SK-N-SH (cell line): ENCODE measurements at regions not wholly inside any gene's neighbourhood (a gene's known extent, or its start where the extent isn't known, plus 50 kb on each side); places are given as distances from the start of the nearest gene placed in this dataset.

Experiments used
- CTCF ChIA-PET: fragments of 300-600, 350-600 bp; formaldehyde crosslinking; extraction: SDS; loops from one replicate; lab custom pipeline; 2021; lab: Yijun Ruan, JAX
- POLR2A ChIA-PET: fragments of 350-600 bp; sonication (Branson Sonifier 250); formaldehyde crosslinking; extraction: SDS; loops from one replicate; lab custom pipeline; 2020; ENCODE audit warnings: antibody characterized with exemption, inconsistent platforms; lab: Yijun Ruan, JAX
- DNase-seq: peaks from one replicate; pipeline ENCODE4 v3.0.0; 2012
- H2AFZ ChIP-seq: fragments of 200-600 bp; sonication (generic); 2 replicates; pipeline ENCODE4 v1.8.1; 2016; ENCODE audit warnings: antibody characterized with exemption, mild to moderate bottlenecking, low read depth
- H3F3A ChIP-seq: fragments of 200-600 bp; sonication (generic); replicated peaks from 2 replicates; pipeline ENCODE3; 2016; ENCODE audit warnings: antibody characterized with exemption, mild to moderate bottlenecking; ENCODE audit not compliant: insufficient read depth
- H3K27ac ChIP-seq, 2 experiments: fragments of 200-500 bp in 1 of 2; fragments of 200-600 bp in 1 of 2; sonication (Bioruptor generic) in 1 of 2; sonication (generic), shearing (Covaris generic) in 1 of 2; 2 replicates each; pipeline versions ENCODE4 v1.5.1 to v1.6.1; 2014 to 2016; ENCODE audit warnings: low read depth in 2 of 2, inconsistent platforms in 1 of 2, low read length in 1 of 2, mild to moderate bottlenecking in 1 of 2, mixed read lengths in 1 of 2
- H3K27me3 ChIP-seq: fragments of 200-600 bp; sonication (generic), shearing (Covaris generic); 2 replicates; pipeline ENCODE4 v1.6.1; 2016; ENCODE audit warnings: mixed run types; ENCODE audit not compliant: insufficient read depth
- H3K36me3 ChIP-seq, 2 experiments: fragments of 200-500 bp in 1 of 2; fragments of 200-600 bp in 1 of 2; sonication (Bioruptor generic) in 1 of 2; sonication (generic) in 1 of 2; replicated peaks in 1 of 2; 2 replicates each; pipeline versions ENCODE3 to v1.5.1; 2014 to 2016; ENCODE audit warnings: low read length in 1 of 2, mild to moderate bottlenecking in 1 of 2; ENCODE audit not compliant: insufficient read depth in 2 of 2, control insufficient read depth in 1 of 2
- H3K4me1 ChIP-seq, 2 experiments: fragments of 200-500 bp in 1 of 2; fragments of 200-600 bp in 1 of 2; sonication (Bioruptor generic) in 1 of 2; sonication (generic), shearing (Covaris generic) in 1 of 2; 2 replicates each; pipeline versions ENCODE4 v1.5.1 to v1.6.1; 2014 to 2016; ENCODE audit warnings: low read depth in 1 of 2, low read length in 1 of 2, mixed run types in 1 of 2; ENCODE audit not compliant: insufficient read depth in 2 of 2, control insufficient read depth in 1 of 2
- H3K4me2 ChIP-seq: fragments of 200-600 bp; sonication (generic), shearing (Covaris generic); 2 replicates; pipeline ENCODE4 v1.6.1; 2017; ENCODE audit warnings: mixed run types
- H3K4me3 ChIP-seq, 2 experiments: fragments of 200-500 bp in 1 of 2; fragments of 200-600 bp in 1 of 2; sonication (Bioruptor generic) in 1 of 2; sonication (generic), shearing (Covaris generic) in 1 of 2; 2 replicates each; pipeline versions ENCODE4 v1.5.1 to v1.8.1; 2014 to 2016; ENCODE audit warnings: low read depth in 2 of 2, inconsistent platforms in 1 of 2, low read length in 1 of 2, mild to moderate bottlenecking in 1 of 2, mixed read lengths in 1 of 2, moderate library complexity in 1 of 2
- H3K79me2 ChIP-seq: fragments of 200-600 bp; sonication (generic); 2 replicates; pipeline ENCODE4 v1.8.1; 2017; ENCODE audit warnings: mild to moderate bottlenecking; ENCODE audit not compliant: insufficient read depth
- H3K9ac ChIP-seq: fragments of 200-600 bp; sonication (generic); 2 replicates; pipeline ENCODE4 v1.6.1; 2017; ENCODE audit warnings: mixed run types
- H3K9me2 ChIP-seq: fragments of 200-600 bp; sonication (generic); 2 replicates; pipeline ENCODE4 v1.6.1; 2017; ENCODE audit warnings: mixed run types
- H3K9me3 ChIP-seq: fragments of 200-600 bp; sonication (generic); 2 replicates; pipeline ENCODE4 v1.6.1; 2017; ENCODE audit warnings: mixed run types, mild to moderate bottlenecking, moderate library complexity
- H4K20me1 ChIP-seq: fragments of 200-600 bp; sonication (generic); 2 replicates; pipeline ENCODE4 v1.6.1; 2017; ENCODE audit warnings: mild to moderate bottlenecking, mixed run types; ENCODE audit not compliant: insufficient read depth
- EP300 ChIP-seq, 2 experiments: IDR thresholded peaks; 2 replicates each; pipeline versions ENCODE4 v1.4.0 to v1.6.1; 2012; ENCODE audit warnings: borderline replicate concordance in 1 of 2, low read depth in 1 of 2, low read length in 1 of 2
- FOSL2 ChIP-seq: IDR thresholded peaks from 2 replicates; pipeline ENCODE4 v1.4.0; 2012; ENCODE audit warnings: low read depth, mild to moderate bottlenecking, moderate library complexity, borderline replicate concordance
- FOXJ3 ChIP-seq: sonication (generic); formaldehyde crosslinking; IDR thresholded peaks from 2 replicates; pipeline ENCODE4 v1.5.1; 2020; ENCODE audit warnings: mild to moderate bottlenecking, missing genetic modification reagents
- RCOR1 ChIP-seq: fragments of 150-350 bp; IDR thresholded peaks from 2 replicates; pipeline ENCODE4 v1.6.1; 2017; ENCODE audit warnings: antibody characterized with exemption, low read length
- REST ChIP-seq: IDR thresholded peaks from 2 replicates; pipeline ENCODE4 v1.6.1; 2012; ENCODE audit warnings: mild to moderate bottlenecking, low read depth, low read length, moderate library complexity
- RFX5 ChIP-seq: IDR thresholded peaks from 2 replicates; pipeline ENCODE4 v1.6.1; 2012; ENCODE audit warnings: mild to moderate bottlenecking, improper control_type of control experiment, low read length
- SIN3A ChIP-seq: IDR thresholded peaks from 2 replicates; pipeline ENCODE4 v1.6.1; 2012; ENCODE audit warnings: low read depth, mild to moderate bottlenecking, low read length, moderate library complexity, borderline replicate concordance
- TCF12 ChIP-seq: IDR thresholded peaks from 2 replicates; pipeline ENCODE4 v1.4.0; 2012
- WGBS: methylation state at CpG from one replicate; pipeline ENCODE4 v1.1.6; 2017; ENCODE audit warnings: low lambda C conversion rate; 5-methylcytosine and 5-hydroxymethylcytosine counted together
- TF ChIP-seq, protein P1 (sequence below): fragments of 200-600 bp; sonication (generic); IDR thresholded peaks from 2 replicates; pipeline ENCODE4 v1.6.1; 2017; ENCODE audit warnings: antibody characterized with exemption, mild to moderate bottlenecking, moderate library complexity
- TF ChIP-seq, protein P2 (sequence below): IDR thresholded peaks from 2 replicates; pipeline ENCODE4 v1.4.0; 2012; ENCODE audit warnings: low read depth, borderline replicate concordance
- TF ChIP-seq, protein P3 (sequence below): fragments of 150-350 bp; IDR thresholded peaks from 2 replicates; pipeline ENCODE4 v1.6.1; 2016; ENCODE audit warnings: mild to moderate bottlenecking, low read depth, low read length

DNA sequence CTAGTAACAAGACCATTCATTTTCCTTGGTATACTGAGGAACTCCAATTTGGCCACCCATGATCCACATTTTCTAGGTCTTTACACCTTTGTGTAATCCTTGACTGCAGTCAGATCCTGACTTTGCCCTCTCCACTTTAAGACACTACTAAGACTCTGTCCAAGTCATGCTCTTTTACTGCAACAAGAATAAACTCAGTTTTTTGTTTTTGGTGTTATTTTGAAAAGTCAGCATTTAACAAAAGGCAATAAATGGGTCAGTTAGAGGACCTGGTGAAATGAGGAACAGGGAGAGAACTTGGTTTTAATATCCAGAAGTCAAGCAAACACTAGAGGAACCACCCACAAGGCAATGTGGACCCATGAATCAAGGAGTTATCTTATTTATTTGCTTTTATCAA lies 252.2 kb upstream of the RBBP8 start:
- Histone ChIP-seq H3K9ac (no peak overlapping the region), H3K4me1 (peaks cover 0 to 6% of the 10 kb centered on the region in 2 experiments; a peak in 1 of 4 replicates), H3K4me3 (no peak overlapping the region), H4K20me1 (no peaks in the 10 kb centered on the region), H3F3A (no peaks in the 10 kb centered on the region), H2AFZ (no peak overlapping the region), H3K27ac (no peak overlapping the region), H3K9me2 (no peaks in the 10 kb centered on the region), H3K79me2 (no peaks in the 10 kb centered on the region), H3K27me3 (no peaks in the 10 kb centered on the region), H3K36me3 (no peaks in the 10 kb centered on the region), H3K4me2 (no peak overlapping the region), H3K9me3 (no peaks in the 10 kb centered on the region)
- ChIA-PET CTCF (no interaction called here), POLR2A (no interaction called here)
- TF ChIP-seq, protein P1, sequence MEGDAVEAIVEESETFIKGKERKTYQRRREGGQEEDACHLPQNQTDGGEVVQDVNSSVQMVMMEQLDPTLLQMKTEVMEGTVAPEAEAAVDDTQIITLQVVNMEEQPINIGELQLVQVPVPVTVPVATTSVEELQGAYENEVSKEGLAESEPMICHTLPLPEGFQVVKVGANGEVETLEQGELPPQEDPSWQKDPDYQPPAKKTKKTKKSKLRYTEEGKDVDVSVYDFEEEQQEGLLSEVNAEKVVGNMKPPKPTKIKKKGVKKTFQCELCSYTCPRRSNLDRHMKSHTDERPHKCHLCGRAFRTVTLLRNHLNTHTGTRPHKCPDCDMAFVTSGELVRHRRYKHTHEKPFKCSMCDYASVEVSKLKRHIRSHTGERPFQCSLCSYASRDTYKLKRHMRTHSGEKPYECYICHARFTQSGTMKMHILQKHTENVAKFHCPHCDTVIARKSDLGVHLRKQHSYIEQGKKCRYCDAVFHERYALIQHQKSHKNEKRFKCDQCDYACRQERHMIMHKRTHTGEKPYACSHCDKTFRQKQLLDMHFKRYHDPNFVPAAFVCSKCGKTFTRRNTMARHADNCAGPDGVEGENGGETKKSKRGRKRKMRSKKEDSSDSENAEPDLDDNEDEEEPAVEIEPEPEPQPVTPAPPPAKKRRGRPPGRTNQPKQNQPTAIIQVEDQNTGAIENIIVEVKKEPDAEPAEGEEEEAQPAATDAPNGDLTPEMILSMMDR = no peak
- TF ChIP-seq EP300 (IDR thresholded peaks at IDR 0.05; ENCODE audit: borderline replicate concordance in 1 of 2, low read depth in 1 of 2, low read length in 1 of 2) = no peak
- TF ChIP-seq, protein P2, sequence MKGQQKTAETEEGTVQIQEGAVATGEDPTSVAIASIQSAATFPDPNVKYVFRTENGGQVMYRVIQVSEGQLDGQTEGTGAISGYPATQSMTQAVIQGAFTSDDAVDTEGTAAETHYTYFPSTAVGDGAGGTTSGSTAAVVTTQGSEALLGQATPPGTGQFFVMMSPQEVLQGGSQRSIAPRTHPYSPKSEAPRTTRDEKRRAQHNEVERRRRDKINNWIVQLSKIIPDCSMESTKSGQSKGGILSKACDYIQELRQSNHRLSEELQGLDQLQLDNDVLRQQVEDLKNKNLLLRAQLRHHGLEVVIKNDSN = no peak
- TF ChIP-seq, protein P3, sequence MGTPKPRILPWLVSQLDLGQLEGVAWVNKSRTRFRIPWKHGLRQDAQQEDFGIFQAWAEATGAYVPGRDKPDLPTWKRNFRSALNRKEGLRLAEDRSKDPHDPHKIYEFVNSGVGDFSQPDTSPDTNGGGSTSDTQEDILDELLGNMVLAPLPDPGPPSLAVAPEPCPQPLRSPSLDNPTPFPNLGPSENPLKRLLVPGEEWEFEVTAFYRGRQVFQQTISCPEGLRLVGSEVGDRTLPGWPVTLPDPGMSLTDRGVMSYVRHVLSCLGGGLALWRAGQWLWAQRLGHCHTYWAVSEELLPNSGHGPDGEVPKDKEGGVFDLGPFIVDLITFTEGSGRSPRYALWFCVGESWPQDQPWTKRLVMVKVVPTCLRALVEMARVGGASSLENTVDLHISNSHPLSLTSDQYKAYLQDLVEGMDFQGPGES = no peak
- TF ChIP-seq RCOR1 = no peak
- no peak for TF ChIP-seq RFX5
- no peak for TF ChIP-seq FOSL2
- no peak for TF ChIP-seq FOXJ3 (CRISPR knock-in tag)
- TF ChIP-seq TCF12 = no peak
- no peak for DNase-seq

GRCh38 chr18:22681908-22682307 lies 251.2 kb upstream of the RBBP8 start:
- no peak overlapping the region for H3K4me2 ChIP-seq
- no peaks in the 10 kb centered on the region for H3K9me3 ChIP-seq
- H3K79me2 ChIP-seq = no peaks in the 10 kb centered on the region
- ChIA-PET CTCF (interaction anchor here (2.1 kb wide), 1 partner anchor 22 kb away, joined by 8 read pairs; no protein-coding TSS in a partner anchor), POLR2A (no interaction called here)
- no peaks in the 10 kb centered on the region for H3K27me3 ChIP-seq
- no peaks in the 10 kb centered on the region for H4K20me1 ChIP-seq
- H3K9me2 ChIP-seq = no peaks in the 10 kb centered on the region
- H3K36me3 ChIP-seq = no peaks in the 10 kb centered on the region
- no peak for DNase-seq
- peaks cover 0 to 6% of the 10 kb centered on the region in 2 experiments; a peak in 1 of 4 replicates for H3K4me1 ChIP-seq
- TF ChIP-seq REST = peak; percentile 68; the same call in 1 of the 2 replicates
- TF ChIP-seq SIN3A = no peak
- H3K9ac ChIP-seq = no peak overlapping the region
- no peak overlapping the region for H2AFZ ChIP-seq
- H3K4me3 ChIP-seq = no peak overlapping the region
- 20% methylated on average over 2 of the region's 2 CpGs for WGBS
- no peak overlapping the region for H3K27ac ChIP-seq
- H3F3A ChIP-seq = no peaks in the 10 kb centered on the region
